HCT116 (cell line): ENCODE measurements at regions not wholly inside any gene's neighbourhood (a gene's known extent, or its start where the extent isn't known, plus 50 kb on each side); places are given as distances from the start of the nearest gene placed in this dataset.

ENCODE experiments used
- ATAC-seq: fragments of 200-7000 bp; cut with Tn5 transposase; 2 replicates; pipeline ENCODE4 v1.9.1; 2020; ENCODE audit warnings: mild to moderate bottlenecking, moderate library complexity
- BruUV-seq: library from RNA; stranded (reverse); fragments of 400-500 nt; replicated peaks from 2 replicates; lab custom pipeline; 2021; lab: Mats Ljungman, UMichigan
- CTCF ChIA-PET: fragments of 300-600 bp; sonication (Branson Sonifier 250); formaldehyde crosslinking; loops from one replicate; lab custom pipeline; 2021; ENCODE audit warnings: antibody characterized with exemption; lab: Charles Lee
- POLR2A ChIA-PET: fragments of 300-600, 350-600 bp; sonication (Branson Sonifier 250); formaldehyde crosslinking; loops from one replicate; lab custom pipeline; 2021; ENCODE audit warnings: antibody characterized with exemption; lab: Charles Lee
- RAD21 ChIA-PET, 2 experiments: fragments of 300-600 bp; sonication (Branson Sonifier 250); formaldehyde crosslinking; loops; one replicate each; lab custom pipeline; 2023; ENCODE audit warnings: low total read pairs in 2 of 2; ENCODE audit not compliant: uncharacterized antibody in 2 of 2, unreplicated experiment in 2 of 2, low non-redundant PET in 1 of 2; lab: Charles Lee
- DNase-seq: peaks from one replicate; pipeline ENCODE4 v3.0.0-alpha.2; 2010; ENCODE audit warnings: low read depth, low spot score
- H2AFZ ChIP-seq: fragments of 200-600 bp; shearing (Covaris generic), sonication (generic); 2 replicates; pipeline ENCODE4 v1.6.1; 2017; ENCODE audit warnings: low read depth, mixed run types, mixed read lengths, antibody characterized with exemption, low read length; ENCODE audit not compliant: poor library complexity, severe bottlenecking
- H3K27ac ChIP-seq: 2 replicates; pipeline ENCODE4 v1.5.1; 2012; ENCODE audit warnings: low read depth, low read length
- H3K27me3 ChIP-seq: fragments of 200-600 bp; sonication (generic); 2 replicates; pipeline ENCODE4 v1.6.1; 2016; ENCODE audit warnings: mixed run types, low read length, mixed read lengths; ENCODE audit not compliant: insufficient read depth
- H3K36me3 ChIP-seq, 2 experiments: fragments of 200-500 bp in 1 of 2; fragments of 200-600 bp in 1 of 2; sonication (Bioruptor generic) in 1 of 2; sonication (generic) in 1 of 2; 2 replicates each; pipeline versions ENCODE4 v1.5.1 to v1.6.1; 2014 to 2016; ENCODE audit warnings: low read length in 2 of 2, inconsistent platforms in 1 of 2, mixed read lengths in 1 of 2, mixed run types in 1 of 2; ENCODE audit not compliant: insufficient read depth in 2 of 2, control insufficient read depth in 1 of 2
- H3K4me1 ChIP-seq, 2 experiments: fragments of 200-600 bp in 1 of 2; sonication (generic) in 1 of 2; 2 replicates each; pipeline versions ENCODE4 v1.5.1 to v1.6.1; 2012 to 2017; ENCODE audit warnings: low read length in 2 of 2, inconsistent platforms in 1 of 2, mild to moderate bottlenecking in 1 of 2, mixed read lengths in 1 of 2, mixed run types in 1 of 2, moderate library complexity in 1 of 2; ENCODE audit not compliant: insufficient read depth in 2 of 2, control insufficient read depth in 1 of 2
- H3K4me2 ChIP-seq: fragments of 200-600 bp; sonication (generic); 2 replicates; pipeline ENCODE4 v1.6.1; 2017; ENCODE audit warnings: mixed run types, low read length, mixed read lengths
- H3K4me3 ChIP-seq, 2 experiments: fragments of 200-600 bp in 1 of 2; sonication (generic) in 1 of 2; replicated peaks in 1 of 2; 2 replicates each; pipeline ENCODE4 v1.5.1; 2011 to 2016; ENCODE audit warnings: low read length in 2 of 2, control low read depth in 1 of 2, low read depth in 1 of 2, mild to moderate bottlenecking in 1 of 2, mixed read lengths in 1 of 2, mixed run types in 1 of 2
- H3K79me2 ChIP-seq: fragments of 200-600 bp; sonication (generic); 2 replicates; pipeline ENCODE4 v1.6.1; 2017; ENCODE audit warnings: mild to moderate bottlenecking, mixed run types, low read length, moderate library complexity, mixed read lengths; ENCODE audit not compliant: insufficient read depth
- H3K9ac ChIP-seq: fragments of 200-600 bp; sonication (generic); 2 replicates; pipeline ENCODE4 v1.6.1; 2016; ENCODE audit warnings: low read length, mixed read lengths
- H3K9me2 ChIP-seq: fragments of 200-600 bp; sonication (generic), shearing (Covaris generic); 2 replicates; pipeline ENCODE4 v1.6.1; 2017; ENCODE audit warnings: mixed run types, mild to moderate bottlenecking, moderate library complexity; ENCODE audit not compliant: insufficient read depth
- H3K9me3 ChIP-seq, 2 experiments: fragments of 200-500 bp in 1 of 2; fragments of 200-600 bp in 1 of 2; sonication (Bioruptor generic) in 1 of 2; sonication (generic) in 1 of 2; 2 replicates each; pipeline ENCODE4 v1.6.1; 2014 to 2017; ENCODE audit warnings: low read length in 2 of 2, mixed read lengths in 2 of 2, inconsistent platforms in 1 of 2, low read depth in 1 of 2, mild to moderate bottlenecking in 1 of 2, mixed run types in 1 of 2, moderate library complexity in 1 of 2; ENCODE audit not compliant: control insufficient read depth in 1 of 2, insufficient read depth in 1 of 2
- H4K20me1 ChIP-seq: fragments of 200-600 bp; sonication (generic), shearing (Covaris generic); 2 replicates; pipeline ENCODE4 v1.6.1; 2017; ENCODE audit warnings: mixed run types, mild to moderate bottlenecking, moderate library complexity; ENCODE audit not compliant: insufficient read depth
- ATF3 ChIP-seq: IDR thresholded peaks from 2 replicates; pipeline ENCODE4 v1.6.1; 2012
- CBX3 ChIP-seq: IDR thresholded peaks from 2 replicates; pipeline ENCODE4 v1.6.1; 2012; ENCODE audit warnings: low read depth
- CEBPB ChIP-seq: IDR thresholded peaks from 2 replicates; pipeline ENCODE4 v1.6.1; 2012; ENCODE audit warnings: low read depth
- ELF1 ChIP-seq: IDR thresholded peaks from 2 replicates; pipeline ENCODE4 v1.6.1; 2012; ENCODE audit warnings: low read depth, borderline replicate concordance
- EZH2 ChIP-seq: fragments of 200-600 bp; sonication (generic); IDR thresholded peaks from 2 replicates; pipeline ENCODE4 v1.6.1; 2017; ENCODE audit warnings: antibody characterized with exemption, mixed run types
- EZH2phosphoT487 ChIP-seq: fragments of 200-600 bp; IDR thresholded peaks from 2 replicates; pipeline ENCODE4 v1.6.1; 2018; ENCODE audit warnings: antibody characterized with exemption, borderline replicate concordance
- MAX ChIP-seq: IDR thresholded peaks from 2 replicates; pipeline ENCODE4 v1.6.1; 2012
- POLR2AphosphoS5 ChIP-seq: IDR thresholded peaks from 2 replicates; pipeline ENCODE4 v1.6.1; 2011; ENCODE audit warnings: mild to moderate bottlenecking, low read depth, low read length, moderate library complexity
- RAD21 ChIP-seq: IDR thresholded peaks from 2 replicates; pipeline ENCODE4 v1.6.1; 2012; ENCODE audit warnings: low read depth, mild to moderate bottlenecking
- REST ChIP-seq: IDR thresholded peaks from 2 replicates; pipeline ENCODE4 v1.6.1; 2012; ENCODE audit warnings: low read depth
- SIN3A ChIP-seq: IDR thresholded peaks from 2 replicates; pipeline ENCODE4 v1.6.1; 2012; ENCODE audit warnings: low read depth
- SP1 ChIP-seq: IDR thresholded peaks from 2 replicates; pipeline ENCODE4 v1.6.1; 2012; ENCODE audit warnings: low read depth
- SRF ChIP-seq: IDR thresholded peaks from 2 replicates; pipeline ENCODE4 v1.6.1; 2012; ENCODE audit warnings: low read depth
- YY1 ChIP-seq: IDR thresholded peaks from 2 replicates; pipeline ENCODE4 v1.6.1; 2011; ENCODE audit warnings: low read length, low read depth, moderate library complexity, mild to moderate bottlenecking; ENCODE audit not compliant: insufficient replicate concordance; ENCODE audit errors: extremely low read depth
- ZNF274 ChIP-seq: fragments of 200-500 bp; sonication (Bioruptor generic); IDR thresholded peaks from 2 replicates; pipeline ENCODE4 v1.6.1; 2014; ENCODE audit warnings: mild to moderate bottlenecking, low read depth, low read length, inconsistent platforms
- intact Hi-C: fragments of 100-400 bp; cut with micrococcal nuclease; formaldehyde crosslinking; loops from 2 replicates; pipeline ENCODE4 v1.10.0; 2022
- TF ChIP-seq, protein P1 (sequence below): IDR thresholded peaks from 2 replicates; pipeline ENCODE4 v1.6.1; 2011; ENCODE audit warnings: mild to moderate bottlenecking, low read length, moderate library complexity; ENCODE audit not compliant: insufficient replicate concordance; ENCODE audit errors: extremely low read depth
- TF ChIP-seq, protein P2 (sequence below), 3 experiments: fragments of 200-600 bp in 1 of 3; sonication (generic) in 1 of 3; IDR thresholded peaks in 2 of 3; conservative IDR thresholded peaks in 1 of 3; 2 replicates each; pipeline ENCODE4 v1.5.1; 2012 to 2017; ENCODE audit warnings: low read depth in 2 of 3, low read length in 2 of 3, antibody characterized with exemption in 1 of 3, borderline replicate concordance in 1 of 3, control low read depth in 1 of 3, mild to moderate bottlenecking in 1 of 3, mixed read lengths in 1 of 3, mixed run types in 1 of 3, moderate library complexity in 1 of 3; ENCODE audit not compliant: insufficient read depth in 1 of 3

DNA sequence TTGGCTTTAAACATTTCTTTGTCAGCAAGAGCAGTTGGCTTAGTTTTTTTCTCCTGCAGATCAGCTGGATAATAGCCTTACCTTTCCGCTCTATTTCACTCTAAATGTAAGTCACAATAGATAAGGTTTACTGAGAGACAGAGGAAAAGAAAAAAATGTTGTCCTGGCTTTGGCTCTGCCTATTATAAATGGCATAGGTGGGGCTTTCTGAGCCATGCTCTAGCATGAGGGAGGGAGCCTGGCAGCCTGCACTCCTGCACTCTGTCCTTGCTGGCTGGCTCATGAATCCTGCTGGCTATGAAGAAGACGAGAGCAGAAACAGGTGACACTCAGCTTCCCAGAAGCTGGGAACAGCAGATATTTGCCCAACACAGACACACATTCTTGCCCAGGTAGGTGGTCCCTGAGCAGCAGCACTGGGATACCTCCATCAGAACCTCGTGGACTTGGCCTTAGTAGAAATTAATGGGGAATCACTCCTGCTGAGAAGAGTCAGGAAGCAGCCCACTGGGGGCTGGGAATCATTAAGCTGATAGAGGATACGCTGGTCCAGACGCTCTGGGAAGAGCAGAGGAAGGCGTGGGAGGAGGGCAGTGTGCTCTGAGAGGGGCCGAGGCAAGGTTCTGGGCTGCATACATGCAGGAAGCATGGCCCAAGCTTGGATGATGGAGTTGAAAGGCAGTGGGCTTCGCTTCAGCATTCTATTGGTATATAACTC lies 514.4 kb upstream of the HS6ST1 start:
- intact Hi-C loops: no loop called here
- TF ChIP-seq YY1 (no peak), CEBPB (no peak), ELF1 (no peak), EZH2phosphoT487 (no peak), SP1 (no peak), ZNF274 (no peak), POLR2AphosphoS5 (no peak), CBX3 (no peak), MAX (no peak), EZH2 (no peak), SRF (no peak), RAD21 (no peak), ATF3 (no peak), SIN3A (no peak), REST (no peak)
- TF ChIP-seq, protein P1, sequence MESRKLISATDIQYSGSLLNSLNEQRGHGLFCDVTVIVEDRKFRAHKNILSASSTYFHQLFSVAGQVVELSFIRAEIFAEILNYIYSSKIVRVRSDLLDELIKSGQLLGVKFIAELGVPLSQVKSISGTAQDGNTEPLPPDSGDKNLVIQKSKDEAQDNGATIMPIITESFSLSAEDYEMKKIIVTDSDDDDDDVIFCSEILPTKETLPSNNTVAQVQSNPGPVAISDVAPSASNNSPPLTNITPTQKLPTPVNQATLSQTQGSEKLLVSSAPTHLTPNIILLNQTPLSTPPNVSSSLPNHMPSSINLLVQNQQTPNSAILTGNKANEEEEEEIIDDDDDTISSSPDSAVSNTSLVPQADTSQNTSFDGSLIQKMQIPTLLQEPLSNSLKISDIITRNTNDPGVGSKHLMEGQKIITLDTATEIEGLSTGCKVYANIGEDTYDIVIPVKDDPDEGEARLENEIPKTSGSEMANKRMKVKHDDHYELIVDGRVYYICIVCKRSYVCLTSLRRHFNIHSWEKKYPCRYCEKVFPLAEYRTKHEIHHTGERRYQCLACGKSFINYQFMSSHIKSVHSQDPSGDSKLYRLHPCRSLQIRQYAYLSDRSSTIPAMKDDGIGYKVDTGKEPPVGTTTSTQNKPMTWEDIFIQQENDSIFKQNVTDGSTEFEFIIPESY: no peak
- TF ChIP-seq, protein P2, sequence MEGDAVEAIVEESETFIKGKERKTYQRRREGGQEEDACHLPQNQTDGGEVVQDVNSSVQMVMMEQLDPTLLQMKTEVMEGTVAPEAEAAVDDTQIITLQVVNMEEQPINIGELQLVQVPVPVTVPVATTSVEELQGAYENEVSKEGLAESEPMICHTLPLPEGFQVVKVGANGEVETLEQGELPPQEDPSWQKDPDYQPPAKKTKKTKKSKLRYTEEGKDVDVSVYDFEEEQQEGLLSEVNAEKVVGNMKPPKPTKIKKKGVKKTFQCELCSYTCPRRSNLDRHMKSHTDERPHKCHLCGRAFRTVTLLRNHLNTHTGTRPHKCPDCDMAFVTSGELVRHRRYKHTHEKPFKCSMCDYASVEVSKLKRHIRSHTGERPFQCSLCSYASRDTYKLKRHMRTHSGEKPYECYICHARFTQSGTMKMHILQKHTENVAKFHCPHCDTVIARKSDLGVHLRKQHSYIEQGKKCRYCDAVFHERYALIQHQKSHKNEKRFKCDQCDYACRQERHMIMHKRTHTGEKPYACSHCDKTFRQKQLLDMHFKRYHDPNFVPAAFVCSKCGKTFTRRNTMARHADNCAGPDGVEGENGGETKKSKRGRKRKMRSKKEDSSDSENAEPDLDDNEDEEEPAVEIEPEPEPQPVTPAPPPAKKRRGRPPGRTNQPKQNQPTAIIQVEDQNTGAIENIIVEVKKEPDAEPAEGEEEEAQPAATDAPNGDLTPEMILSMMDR (IDR thresholded peaks at IDR 0.05 in 2 of 3, conservative IDR thresholded peaks at IDR 0.05 in 1 of 3; ENCODE audit: borderline replicate concordance in 1 of 3, insufficient read depth in 1 of 3, low read depth in 2 of 3, low read length in 2 of 3): no peak
- ChIA-PET POLR2A (no interaction called here), RAD21 (no interaction called here), CTCF (no interaction called here)
- H3K9me3 ChIP-seq: no peaks in the 10 kb centered on the region
- no peak overlapping the region for H3K27ac ChIP-seq
- H3K27me3 ChIP-seq: peaks cover 15% of the 10 kb centered on the region
- H2AFZ ChIP-seq: no peak overlapping the region
- no peak overlapping the region for H3K4me2 ChIP-seq
- no peaks in the 10 kb centered on the region for H3K36me3 ChIP-seq
- H4K20me1 ChIP-seq: no peaks in the 10 kb centered on the region
- ATAC-seq (no peak), DNase-seq (no peak)
- no peaks in the 10 kb centered on the region for H3K9me2 ChIP-seq
- BruUV-seq: no TSS peak
- no peaks in the 10 kb centered on the region for H3K79me2 ChIP-seq
- no peak overlapping the region for H3K9ac ChIP-seq
- H3K4me1 ChIP-seq: no peaks in the 10 kb centered on the region
- no peak overlapping the region for H3K4me3 ChIP-seq
